Posterior vena cava (tissue), 2 donors: ENCODE measurements at regions not wholly inside any gene's neighbourhood (a gene's known extent, or its start where the extent isn't known, plus 50 kb on each side); places are given as distances from the start of the nearest gene placed in this dataset.

Experiments used
- DNase-seq: peaks from one replicate; pipeline ENCODE4 v3.0.0-alpha.2; 2020; ENCODE audit warnings: low spot score
- intact Hi-C, 2 donors: fragments of 100-400 bp; cut with DNase I; formaldehyde crosslinking; loops; one replicate each; pipeline versions ENCODE4 v1.14.1 to v1.14.2; 2022 to 2023
- donor health status: DM: yes; HTN: yes; CAD: no.
- donor health status: DM: yes; HTN: yes; CAD: no.

DNA sequence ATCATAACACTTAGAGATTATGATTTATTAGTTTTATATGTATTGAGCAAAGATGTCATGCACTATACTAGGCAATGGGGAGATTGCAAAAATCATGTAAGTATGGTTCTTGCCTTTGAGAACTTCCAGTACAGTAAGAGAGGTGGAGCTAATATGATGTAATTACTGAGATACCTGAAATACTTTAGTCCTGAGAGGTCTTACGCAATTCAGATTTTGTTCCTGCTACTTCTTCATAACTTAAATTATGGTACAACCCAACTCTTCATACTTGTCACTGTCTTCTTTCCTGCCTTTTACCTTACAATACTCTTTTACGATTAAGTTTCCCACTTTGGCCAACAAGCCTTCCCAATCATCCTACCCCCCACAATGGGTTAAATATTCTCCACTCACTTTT is 564.2 kb upstream of the PITX2 start:
- DNase-seq = no peak
- intact Hi-C loops = no loop called here

DNA sequence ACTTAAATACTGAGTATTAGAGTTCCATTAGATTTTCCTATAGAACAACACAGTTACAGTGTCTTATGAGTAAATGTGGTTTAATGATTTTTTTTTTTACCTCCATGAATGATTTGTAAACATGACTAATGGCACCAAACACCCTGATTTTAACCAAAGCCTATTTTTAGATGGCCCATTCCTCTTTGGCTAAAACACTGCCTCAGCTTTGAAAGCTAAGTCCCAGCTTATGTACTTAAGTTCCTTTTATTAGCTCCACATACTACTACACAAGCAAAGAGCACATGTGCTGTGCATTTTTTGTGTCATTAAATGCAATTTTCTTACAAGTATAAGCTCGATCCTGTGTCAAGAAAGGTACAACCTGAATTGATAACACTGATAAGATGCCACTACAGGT is 575.6 kb upstream of the PITX2 start:
- DNase-seq = no peak
- intact Hi-C loops = no loop called here

- intact Hi-C loops = no loop called here
Observed at GRCh38 chr4:111204797-111205196, 581.9 kb upstream of the PITX2 start.

DNA sequence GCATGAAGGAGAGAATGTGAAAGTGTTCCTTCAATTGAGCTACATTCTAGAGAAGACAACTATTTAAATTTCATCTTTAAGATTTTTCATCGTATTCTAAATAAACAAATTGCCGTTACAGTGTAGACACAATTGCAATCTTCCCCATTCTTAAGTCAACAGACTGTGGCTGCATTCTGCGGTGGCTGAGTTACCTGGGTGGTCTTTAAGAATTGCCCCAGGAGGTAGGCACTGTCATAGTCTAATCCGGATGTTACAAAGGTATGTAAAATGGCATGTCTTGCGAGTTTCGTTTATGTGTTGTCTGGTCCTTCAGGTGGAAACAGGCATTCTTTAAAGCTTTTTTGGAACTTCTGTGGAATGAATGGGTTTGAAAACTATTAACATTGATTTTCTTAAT is 586.1 kb upstream of the PITX2 start:
- intact Hi-C loops = no loop called here
- DNase-seq = no peak

More at GRCh38 chr4:111204797-111205196, 581.9 kb upstream of the PITX2 start:
- no peak for DNase-seq

DNA sequence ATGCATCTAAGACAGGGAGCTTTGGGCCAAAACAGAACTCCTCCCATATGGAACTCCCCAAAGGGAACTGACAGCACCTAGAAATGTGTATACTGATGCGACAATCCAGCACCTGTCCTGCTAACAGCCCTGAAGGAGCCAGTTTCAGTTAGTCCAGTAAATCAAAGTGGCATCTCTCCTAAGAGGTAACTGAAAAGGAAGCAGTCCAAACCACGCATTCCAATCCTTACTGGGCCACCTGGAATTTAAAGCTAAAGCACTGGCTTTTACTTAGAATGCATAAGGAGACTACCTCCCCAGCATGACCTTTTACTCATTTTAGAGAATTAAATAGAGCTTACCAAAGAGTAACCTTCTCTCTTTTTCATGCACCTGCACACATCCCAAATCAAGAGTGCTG is 586.8 kb upstream of the PITX2 start:
- intact Hi-C loops = no loop called here

DNA sequence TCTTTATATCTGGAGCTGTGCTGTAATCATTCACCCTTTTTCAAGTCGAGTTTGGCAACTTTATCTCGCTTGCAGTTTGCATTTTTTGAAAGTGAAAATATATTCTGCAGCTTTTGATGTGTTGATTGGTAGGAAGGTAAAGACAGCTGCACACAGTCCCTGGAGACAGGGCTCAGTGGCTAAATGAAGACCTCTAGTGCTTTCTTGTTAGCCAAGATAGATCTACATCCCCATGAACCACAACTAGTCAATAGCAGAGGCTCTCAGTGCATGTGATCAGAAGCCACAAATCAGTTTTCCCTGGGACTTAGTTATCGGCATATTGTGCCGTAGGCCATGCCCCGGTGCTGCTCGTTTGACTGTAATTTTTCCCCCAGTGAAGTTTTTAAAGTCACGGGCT is 587.7 kb upstream of the PITX2 start:
- intact Hi-C loops = no loop called here
- DNase-seq = no peak

More for the DNA sequence above, 586.8 kb upstream of the PITX2 start:
- DNase-seq = no peak

GRCh38 chr4:111213531-111213930 is 590.7 kb upstream of the PITX2 start:
- intact Hi-C loops = no loop called here

DNA sequence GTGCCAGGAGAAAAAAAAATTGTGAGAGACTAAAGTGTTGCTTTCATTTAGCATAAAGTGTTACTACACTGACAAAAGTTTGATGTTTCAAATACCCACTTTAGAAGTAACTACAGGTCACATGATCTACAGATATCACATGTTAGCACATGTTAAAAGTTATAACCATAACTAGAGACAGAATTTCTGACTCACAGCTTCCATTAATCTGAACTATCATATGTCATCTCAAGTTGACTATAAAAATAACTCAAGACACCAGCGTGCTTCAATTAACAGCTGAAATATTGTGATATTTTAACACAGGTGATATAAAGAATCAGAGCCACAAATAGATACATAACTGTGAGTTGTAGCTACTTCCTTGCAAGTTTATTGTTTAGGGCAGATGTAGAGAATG is 591.5 kb upstream of the PITX2 start:
- DNase-seq = no peak
- intact Hi-C loops = no loop called here

More at GRCh38 chr4:111213531-111213930, 590.7 kb upstream of the PITX2 start:
- DNase-seq = no peak

DNA sequence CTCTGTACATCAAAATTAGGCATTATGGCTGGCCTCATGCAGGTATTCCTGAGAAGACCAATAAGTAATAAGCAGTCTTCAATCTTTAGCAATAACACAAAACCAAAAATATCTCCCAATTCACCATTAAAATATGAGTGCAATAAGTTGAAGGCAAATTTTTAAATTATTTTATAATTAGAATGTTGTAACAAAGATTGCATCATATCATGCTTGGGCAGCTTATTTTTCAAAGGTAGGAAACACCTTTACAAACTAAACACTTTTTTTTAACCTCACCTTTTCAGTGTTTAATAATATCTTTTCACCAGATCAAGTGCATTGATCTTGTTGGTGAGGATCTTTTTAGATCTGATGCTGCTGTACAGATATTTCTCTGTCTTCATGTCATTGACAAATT is 592.9 kb upstream of the PITX2 start:
- intact Hi-C loops = no loop called here

GRCh38 chr4:111216791-111217190 is 593.9 kb upstream of the PITX2 start:
- intact Hi-C loops = no loop called here

More for the DNA sequence above, 592.9 kb upstream of the PITX2 start:
- DNase-seq = no peak

DNA sequence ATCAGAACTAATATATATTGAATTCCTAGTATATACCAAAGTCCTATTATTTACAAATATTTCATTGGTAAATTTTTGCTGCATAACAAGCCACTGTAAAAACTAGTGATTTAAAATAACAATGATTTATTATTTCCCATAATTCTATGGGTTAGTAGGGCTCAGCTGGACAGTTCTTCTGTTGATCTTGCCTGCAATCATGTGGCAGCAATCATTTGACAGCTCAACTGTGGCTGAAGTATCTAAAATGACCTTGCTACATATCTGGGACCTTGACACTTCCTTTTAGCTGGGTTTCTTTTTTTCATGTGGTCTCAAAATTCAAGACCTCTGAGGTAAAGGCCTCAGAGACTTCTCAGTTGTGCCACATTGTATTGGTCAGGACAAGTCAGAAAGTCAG is 598.5 kb upstream of the PITX2 start:
- intact Hi-C loops = no loop called here
- DNase-seq = no peak

More at GRCh38 chr4:111216791-111217190, 593.9 kb upstream of the PITX2 start:
- no peak for DNase-seq

DNA sequence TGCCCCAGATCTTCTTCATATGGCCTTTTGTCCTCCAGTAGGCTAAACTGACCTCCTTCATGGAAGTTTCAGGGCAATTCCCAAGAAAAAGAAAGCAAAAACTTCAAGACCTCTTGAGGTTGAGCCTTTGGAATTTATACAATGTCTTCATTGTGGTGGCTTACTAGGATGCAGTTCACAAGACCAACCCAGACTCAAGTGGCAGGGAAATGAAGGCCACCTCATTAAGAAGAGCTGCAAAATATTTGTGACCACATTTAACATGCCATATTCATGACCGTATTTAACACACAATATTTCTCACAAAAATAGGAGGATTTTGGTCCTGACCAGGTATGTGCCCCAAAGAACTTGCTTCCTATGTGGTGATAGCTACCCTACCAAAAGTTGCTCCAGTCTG is 605.5 kb upstream of the PITX2 start:
- intact Hi-C loops = loop anchor here in 1 of 2 donors (2.0 kb wide), 1 partner anchor 44 kb away; no protein-coding TSS in a partner anchor
- no peak for DNase-seq

GRCh38 chr4:111228874-111229273 is 606.0 kb upstream of the PITX2 start:
- intact Hi-C loops = loop anchor here in 1 of 2 donors (2.0 kb wide), 1 partner anchor 44 kb away; no protein-coding TSS in a partner anchor
- no peak for DNase-seq

DNA sequence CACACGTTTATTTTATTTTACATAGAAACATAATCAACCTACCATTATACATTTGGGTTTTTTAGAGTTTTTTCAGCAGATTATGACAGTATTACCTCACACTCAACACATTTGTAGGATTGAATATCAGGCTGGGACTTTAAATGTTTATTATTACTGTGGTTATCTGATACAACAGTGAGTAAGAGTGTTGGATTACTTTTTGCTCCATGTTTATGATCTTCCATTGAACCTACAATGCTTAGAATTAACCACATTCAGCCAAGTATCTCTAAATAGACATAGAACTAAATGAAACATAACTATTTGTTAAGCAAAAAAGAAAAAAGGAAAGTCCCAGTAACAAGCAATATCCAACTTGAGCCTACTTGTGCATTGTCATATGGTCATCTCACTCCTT is 607.4 kb upstream of the PITX2 start:
- intact Hi-C loops = no loop called here
- DNase-seq = no peak

DNA sequence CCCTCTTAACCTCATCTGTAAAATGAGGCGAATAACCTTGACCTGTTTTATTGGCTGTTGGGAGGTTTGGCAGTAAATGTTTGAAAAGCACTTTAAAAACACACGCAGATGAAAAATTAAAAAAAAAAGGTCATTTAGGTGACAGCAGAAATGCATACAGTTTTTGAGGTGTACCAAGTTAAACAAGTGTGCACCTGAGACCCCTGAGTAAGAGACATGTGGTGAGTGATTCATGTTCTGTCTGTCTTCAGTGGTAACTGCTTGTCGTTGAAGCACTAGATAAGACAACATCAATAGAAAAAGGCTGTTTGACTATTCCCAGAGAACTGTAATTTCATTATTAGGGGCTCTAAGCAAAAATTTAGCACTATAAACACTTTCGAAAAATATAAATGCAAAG is 608.4 kb upstream of the PITX2 start:
- intact Hi-C loops = no loop called here
- no peak for DNase-seq

DNA sequence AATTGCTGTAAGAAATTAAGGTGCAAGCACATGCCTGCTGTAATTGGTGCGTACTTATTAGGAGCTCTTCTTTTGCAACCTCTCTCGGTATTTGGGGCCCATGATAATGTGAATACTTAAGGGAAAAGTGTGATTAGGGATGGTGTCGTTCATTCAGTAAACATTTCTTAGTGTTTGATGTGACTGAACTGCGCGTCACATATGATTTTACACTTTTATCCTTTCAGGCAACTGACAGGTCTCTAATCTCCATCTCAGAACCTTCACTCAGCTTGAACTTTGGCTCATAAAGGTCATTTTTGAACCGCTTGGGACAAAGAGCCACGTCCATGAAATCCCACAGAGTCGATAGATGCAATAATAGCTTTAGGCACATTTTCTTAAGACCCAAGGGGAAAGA is 612.1 kb upstream of the PITX2 start:
- intact Hi-C loops = no loop called here

DNA sequence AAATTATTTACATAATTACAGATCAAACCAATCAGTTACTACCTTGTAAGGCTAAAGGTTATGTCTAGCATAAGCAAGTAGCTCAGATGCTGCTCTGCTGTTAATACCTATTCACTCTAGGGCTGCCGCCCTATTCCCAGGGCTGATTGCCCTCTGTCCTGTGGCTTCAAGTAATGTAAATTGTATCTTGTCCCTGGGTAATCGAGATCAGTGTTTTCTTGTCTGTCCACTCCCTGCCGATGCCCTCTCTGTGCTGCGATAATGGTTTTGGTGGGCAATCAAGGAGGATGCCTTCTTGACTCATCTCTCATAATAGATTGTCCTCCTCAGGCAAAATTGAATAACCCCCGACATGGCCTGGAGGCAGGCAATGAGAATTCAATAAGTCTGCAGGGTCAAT is 641.0 kb upstream of the PITX2 start:
- intact Hi-C loops = no loop called here
- peak; percentile 58 for DNase-seq

More for the DNA sequence above, 612.1 kb upstream of the PITX2 start:
- DNase-seq = no peak

DNA sequence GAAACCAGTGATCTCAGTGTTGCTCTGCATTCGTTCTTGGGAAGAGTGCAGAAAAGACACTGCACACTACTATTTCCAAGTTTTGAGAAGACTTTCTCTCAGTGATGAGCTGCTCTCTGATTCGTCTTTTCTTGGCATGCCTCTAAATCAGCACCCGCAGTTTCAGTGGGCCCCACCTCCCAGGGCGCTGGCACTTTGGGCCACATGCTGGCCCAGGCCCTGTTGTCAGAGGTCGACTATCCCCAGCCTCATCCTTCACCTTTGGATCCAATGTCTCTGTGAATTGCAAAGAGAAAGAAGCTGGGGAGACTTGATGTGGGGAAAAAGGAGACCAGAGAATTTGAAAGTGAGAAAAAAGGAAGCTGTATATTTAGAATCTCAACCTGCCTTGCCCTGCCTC is 644.1 kb upstream of the PITX2 start:
- DNase-seq = no peak
- intact Hi-C loops = no loop called here

GRCh38 chr4:111267786-111268185 is 644.9 kb upstream of the PITX2 start:
- intact Hi-C loops = no loop called here
- DNase-seq = no peak

DNA sequence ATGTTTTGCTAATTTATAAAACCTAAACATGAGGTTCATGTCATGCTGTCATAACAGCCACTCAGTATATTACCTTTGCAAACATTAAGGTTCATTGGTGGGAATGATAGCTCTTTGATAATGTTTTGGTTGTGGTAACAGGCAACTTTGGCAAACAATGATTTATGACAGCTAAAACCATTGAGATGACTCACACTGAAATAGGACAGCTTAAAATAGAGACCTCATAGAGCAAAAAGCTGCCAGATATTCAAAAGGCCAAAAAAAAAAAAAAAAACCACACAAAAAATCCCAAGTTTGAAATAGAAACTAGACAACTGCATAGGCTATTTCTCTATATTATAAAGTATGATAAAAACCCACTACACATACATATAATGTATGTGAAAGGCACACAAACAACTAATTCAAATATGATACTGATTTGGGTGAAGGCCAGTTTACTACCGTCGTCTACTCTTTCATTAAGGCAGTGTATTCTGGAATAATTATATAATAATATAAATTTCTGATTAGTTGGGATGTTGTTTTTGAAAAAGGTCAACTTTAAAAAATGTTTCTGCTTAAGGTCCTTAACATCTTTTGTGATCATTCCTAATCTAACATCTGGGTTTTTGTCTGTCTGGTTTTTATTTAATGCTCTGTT is 646.0 kb upstream of the PITX2 start:
- DNase-seq = no peak
- intact Hi-C loops = no loop called here

DNA sequence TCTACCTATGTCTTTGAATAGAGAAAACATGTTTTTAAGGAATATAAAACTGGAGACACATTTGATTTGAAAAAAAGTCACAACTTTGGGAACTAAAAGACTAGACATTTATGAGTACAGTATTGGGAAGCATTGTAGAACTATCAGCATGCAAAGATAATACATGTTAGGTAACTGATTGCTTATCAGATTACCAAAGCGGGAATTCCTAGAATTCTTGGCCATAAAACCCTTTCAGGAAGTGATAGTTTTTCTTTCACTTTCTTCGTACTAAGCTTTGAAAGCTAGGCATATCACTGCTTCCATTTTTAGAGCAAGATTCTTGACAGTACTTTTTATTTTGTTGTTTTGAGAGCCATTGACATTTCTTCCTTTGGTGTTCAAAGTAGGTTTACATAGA is 646.6 kb upstream of the PITX2 start:
- intact Hi-C loops = no loop called here
- no peak for DNase-seq

DNA sequence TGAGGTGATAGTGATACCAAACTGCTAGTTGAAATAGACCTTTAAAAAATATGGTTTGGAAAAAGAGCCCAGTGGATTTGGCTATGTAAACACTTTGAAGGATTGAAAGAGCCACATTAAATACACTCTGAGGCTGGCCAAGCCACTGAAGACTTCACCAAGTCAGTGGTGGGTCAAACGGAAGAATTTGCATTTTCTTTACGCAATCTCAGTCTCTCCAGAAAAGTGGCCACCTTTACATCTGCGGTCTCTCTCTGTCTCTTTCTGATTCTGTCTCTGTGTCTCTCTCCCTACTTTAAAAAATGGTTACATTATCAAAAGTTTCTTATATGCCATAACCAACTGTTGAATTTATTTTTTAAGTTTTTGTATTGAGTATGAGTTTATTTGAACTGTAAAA is 651.2 kb upstream of the PITX2 start:
- no peak for DNase-seq

More for the DNA sequence above, 651.2 kb upstream of the PITX2 start:
- intact Hi-C loops = no loop called here
